ENCODE measurements at regions not wholly inside any gene's neighbourhood (a gene's known extent, or its start where the extent isn't known, plus 50 kb on each side); places are given as distances from the start of the nearest gene placed in this dataset.
A peak's percentile ranks its signal among the peaks of the same experiment; 100 is the strongest.

- no peaks in the 10 kb centered on the region for H3K4me1 Mint-ChIP-seq
- no peak for ATAC-seq
- peaks cover 16% of the 10 kb centered on the region for H3K27me3 Mint-ChIP-seq
- peak overlapping the region in 1 of 2 donors; percentile 2 for H3K27ac Mint-ChIP-seq
- no peak overlapping the region for H3K4me3 Mint-ChIP-seq
- DNase-seq, result no peak
- H3K9me3 Mint-ChIP-seq, result no peaks in the 10 kb centered on the region
Observed at GRCh38 chr13:52975969-52976368, 52.6 kb upstream of the OLFM4 start.

GRCh38 chr13:52975161-52975560, 53.5 kb upstream of the OLFM4 start:
- Mint-ChIP-seq H3K4me1 (no peaks in the 10 kb centered on the region), H3K27ac (no peak overlapping the region), H3K4me3 (no peak overlapping the region), H3K27me3 (peaks cover 16% of the 10 kb centered on the region), H3K9me3 (no peaks in the 10 kb centered on the region)
- ATAC-seq (no peak), DNase-seq (no peak)

- ATAC-seq, result no peak
- H3K4me1 Mint-ChIP-seq, result no peaks in the 10 kb centered on the region
Observed at GRCh38 chr13:52974711-52975110, 53.9 kb upstream of the OLFM4 start.

GRCh38 chr13:52969373-52969772, 59.2 kb upstream of the OLFM4 start:
- ATAC-seq (no peak), DNase-seq (no peak)
- no peak overlapping the region for H3K4me3 Mint-ChIP-seq
- no peaks in the 10 kb centered on the region for H3K9me3 Mint-ChIP-seq
- H3K4me1 Mint-ChIP-seq, result no peaks in the 10 kb centered on the region
- H3K27me3 Mint-ChIP-seq, result peaks cover 8% of the 10 kb centered on the region
- no peak overlapping the region for H3K27ac Mint-ChIP-seq

More at GRCh38 chr13:52974711-52975110, 53.9 kb upstream of the OLFM4 start:
- H3K27me3 Mint-ChIP-seq, result peaks cover 16% of the 10 kb centered on the region
- no peaks in the 10 kb centered on the region for H3K9me3 Mint-ChIP-seq
- no peak overlapping the region for H3K27ac Mint-ChIP-seq
- no peak for DNase-seq
- no peak overlapping the region for H3K4me3 Mint-ChIP-seq

- H3K4me3 Mint-ChIP-seq, result no peak overlapping the region
- no peaks in the 10 kb centered on the region for H3K27me3 Mint-ChIP-seq
- no peak overlapping the region for H3K27ac Mint-ChIP-seq
- no peaks in the 10 kb centered on the region for H3K9me3 Mint-ChIP-seq
- DNase-seq, result peak; percentile 47 to 52
- peak; percentile 90 for ATAC-seq
- no peaks in the 10 kb centered on the region for H3K4me1 Mint-ChIP-seq
Observed at GRCh38 chr13:52968074-52968700, 60.4 kb upstream of the OLFM4 start.

- H3K4me3 Mint-ChIP-seq, result no peak overlapping the region
- no peaks in the 10 kb centered on the region for H3K27me3 Mint-ChIP-seq
- H3K9me3 Mint-ChIP-seq, result no peaks in the 10 kb centered on the region
- no peak overlapping the region for H3K27ac Mint-ChIP-seq
- ATAC-seq, result no peak
- H3K4me1 Mint-ChIP-seq, result no peaks in the 10 kb centered on the region
- no peak for DNase-seq
Observed at GRCh38 chr13:52961987-52962386, 66.6 kb upstream of the OLFM4 start.

GRCh38 chr13:52961256-52961910, 67.2 kb upstream of the OLFM4 start:
- no peak overlapping the region for H3K27ac Mint-ChIP-seq
- DNase-seq (no peak), ATAC-seq (no peak)
- no peaks in the 10 kb centered on the region for H3K4me1 Mint-ChIP-seq
- H3K9me3 Mint-ChIP-seq, result no peaks in the 10 kb centered on the region
- no peaks in the 10 kb centered on the region for H3K27me3 Mint-ChIP-seq
- no peak overlapping the region for H3K4me3 Mint-ChIP-seq

GRCh38 chr13:52955472-52955874, 73.1 kb upstream of the OLFM4 start:
- no peaks in the 10 kb centered on the region for H3K4me1 Mint-ChIP-seq
- no peaks in the 10 kb centered on the region for H3K9me3 Mint-ChIP-seq
- no peak overlapping the region for H3K27ac Mint-ChIP-seq
- no peaks in the 10 kb centered on the region for H3K27me3 Mint-ChIP-seq
- ATAC-seq, result no peak
- no peak overlapping the region for H3K4me3 Mint-ChIP-seq
- no peak for DNase-seq

GRCh38 chr13:52954838-52955237, 73.8 kb upstream of the OLFM4 start:
- H3K27me3 Mint-ChIP-seq, result no peaks in the 10 kb centered on the region
- no peaks in the 10 kb centered on the region for H3K9me3 Mint-ChIP-seq

GRCh38 chr13:52950436-52950956, 78.1 kb upstream of the OLFM4 start:
- Mint-ChIP-seq H3K4me3 (no peak overlapping the region), H3K9me3 (no peaks in the 10 kb centered on the region), H3K4me1 (no peaks in the 10 kb centered on the region), H3K27ac (no peak overlapping the region), H3K27me3 (peaks cover 12% of the 10 kb centered on the region)
- ATAC-seq (no peak), DNase-seq (no peak)

More at GRCh38 chr13:52954838-52955237, 73.8 kb upstream of the OLFM4 start:
- ATAC-seq (no peak), DNase-seq (no peak)
- Mint-ChIP-seq H3K27ac (no peak overlapping the region), H3K4me1 (no peaks in the 10 kb centered on the region), H3K4me3 (no peak overlapping the region)

- H3K4me3 Mint-ChIP-seq, result no peak overlapping the region
- no peak for ATAC-seq
- H3K27me3 Mint-ChIP-seq, result peaks cover 18% of the 10 kb centered on the region
- H3K9me3 Mint-ChIP-seq, result no peaks in the 10 kb centered on the region
- no peaks in the 10 kb centered on the region for H3K4me1 Mint-ChIP-seq
- DNase-seq, result no peak
- H3K27ac Mint-ChIP-seq, result no peak overlapping the region
Observed at GRCh38 chr13:52949742-52950141, 78.9 kb upstream of the OLFM4 start.

GRCh38 chr13:52949044-52949443, 79.6 kb upstream of the OLFM4 start:
- no peak overlapping the region for H3K27ac Mint-ChIP-seq
- no peak for ATAC-seq

GRCh38 chr13:52947921-52948373, 80.7 kb upstream of the OLFM4 start:
- Mint-ChIP-seq H3K4me3 (no peak overlapping the region), H3K9me3 (no peaks in the 10 kb centered on the region), H3K27ac (no peak overlapping the region), H3K27me3 (peaks cover 26% of the 10 kb centered on the region), H3K4me1 (no peaks in the 10 kb centered on the region)
- no peak for ATAC-seq
- DNase-seq, result no peak

More at GRCh38 chr13:52949044-52949443, 79.6 kb upstream of the OLFM4 start:
- H3K4me1 Mint-ChIP-seq, result no peaks in the 10 kb centered on the region
- no peak for DNase-seq
- no peaks in the 10 kb centered on the region for H3K9me3 Mint-ChIP-seq
- no peak overlapping the region for H3K4me3 Mint-ChIP-seq
- peaks cover 25% of the 10 kb centered on the region for H3K27me3 Mint-ChIP-seq

- no peak for DNase-seq
- Mint-ChIP-seq H3K4me3 (no peak overlapping the region), H3K9me3 (no peaks in the 10 kb centered on the region), H3K27me3 (peaks cover 27% of the 10 kb centered on the region), H3K27ac (no peak overlapping the region), H3K4me1 (no peaks in the 10 kb centered on the region)
- no peak for ATAC-seq
Observed at GRCh38 chr13:52945348-52945747, 83.3 kb upstream of the OLFM4 start.

GRCh38 chr13:52944697-52945096, 83.9 kb upstream of the OLFM4 start:
- no peaks in the 10 kb centered on the region for H3K4me1 Mint-ChIP-seq
- no peaks in the 10 kb centered on the region for H3K9me3 Mint-ChIP-seq
- ATAC-seq, result no peak
- H3K27ac Mint-ChIP-seq, result peak overlapping the region; percentile 0 to 6
- H3K27me3 Mint-ChIP-seq, result peaks cover 32% of the 10 kb centered on the region
- H3K4me3 Mint-ChIP-seq, result no peak overlapping the region
- no peak for DNase-seq

- ATAC-seq, result no peak
- H3K27ac Mint-ChIP-seq, result no peak overlapping the region
- no peak overlapping the region for H3K4me3 Mint-ChIP-seq
Observed at GRCh38 chr13:52938065-52938464, 89.6 kb upstream of the PCDH8 start.

More at GRCh38 chr13:52938065-52938464, 89.6 kb upstream of the PCDH8 start:
- Mint-ChIP-seq H3K27me3 (peaks cover 6% of the 10 kb centered on the region), H3K9me3 (no peaks in the 10 kb centered on the region), H3K4me1 (no peaks in the 10 kb centered on the region)
- DNase-seq, result no peak
